ENCODE measurements at regions not wholly inside any gene's neighbourhood (a gene's known extent, or its start where the extent isn't known, plus 50 kb on each side); places are given as distances from the start of the nearest gene placed in this dataset.

- no peak for TF ChIP-seq CTCF (conservative IDR thresholded peaks at IDR 0.05; ENCODE audit: low read length)
- TF ChIP-seq EZH2phosphoT487 (IDR thresholded peaks at IDR 0.05; ENCODE audit: borderline replicate concordance, low read depth, low read length) = no peak
Observed at GRCh38 chr5:104088876-104089778, 526.5 kb upstream of the NUDT12 start.
